A549 (cell line): ENCODE measurements at regions not wholly inside any gene's neighbourhood (a gene's known extent, or its start where the extent isn't known, plus 50 kb on each side); places are given as distances from the start of the nearest gene placed in this dataset.

Experiments
- ATAC-seq, 2 experiments: fragments of 200-7000 bp in 1 of 2; fragments of >200 bp in 1 of 2; cut with Nextera tagmentation in 1 of 2; cut with Tn5 transposase in 1 of 2; 3 replicates each; pipeline versions ENCODE4 v1.8.0 to v1.9.1; 2018 to 2020; ENCODE audit warnings: mild to moderate bottlenecking in 1 of 2, moderate library complexity in 1 of 2
- CTCF ChIA-PET: fragments of 300-600 bp; sonication (Branson Sonifier 250); formaldehyde crosslinking; extraction: SDS; loops from one replicate; lab custom pipeline; 2021; ENCODE audit warnings: antibody characterized with exemption, inconsistent platforms; lab: Yijun Ruan, JAX
- POLR2A ChIA-PET: fragments of 350-600 bp; formaldehyde crosslinking; extraction: SDS; loops from one replicate; lab custom pipeline; 2021; ENCODE audit warnings: antibody characterized with exemption, inconsistent platforms; lab: Yijun Ruan, JAX
- DNase-seq, 2 experiments: peaks; one replicate each; pipeline versions ENCODE4 v3.0.0 to v3.0.0-alpha.2; 2011 to 2016; ENCODE audit warnings: low read depth in 1 of 2, low spot score in 1 of 2
- FAIRE-seq: peaks from 2 replicates; lab custom pipeline; 2011; peaks lifted over from hg19 to GRCh38; lab: Jason Lieb, UNC
- H3K27ac ChIP-seq, 2 experiments: fragments of >200 bp; sonication (Bioruptor Twin); formaldehyde crosslinking; 3 replicates each; pipeline ENCODE4 v1.5.1; 2016 to 2017
- H3K4me1 ChIP-seq: fragments of >200 bp; sonication (Bioruptor Twin); formaldehyde crosslinking; 3 replicates; pipeline ENCODE4 v1.6.1; 2016
- H3K4me2 ChIP-seq: fragments of >200 bp; sonication (Bioruptor Twin); formaldehyde crosslinking; 3 replicates; pipeline ENCODE4 v1.6.1; 2016
- H3K4me3 ChIP-seq: fragments of >200 bp; sonication (Bioruptor Twin); formaldehyde crosslinking; 3 replicates; pipeline ENCODE4 v1.5.1; 2016
- H3K9me3 ChIP-seq: fragments of >200 bp; sonication (Bioruptor Twin); formaldehyde crosslinking; 3 replicates; pipeline ENCODE4 v1.6.1; 2016
- CBX2 ChIP-seq: fragments of 200-600 bp; sonication (generic); IDR thresholded peaks from 2 replicates; pipeline ENCODE4 v1.6.1; 2016; ENCODE audit warnings: low read depth, mild to moderate bottlenecking, borderline replicate concordance
- ELK1 ChIP-seq: fragments of 150-350 bp; IDR thresholded peaks from 2 replicates; pipeline ENCODE4 v1.6.1; 2014; ENCODE audit warnings: low read depth, mild to moderate bottlenecking, low read length
- EP300 ChIP-seq, 2 experiments: fragments of >200 bp; sonication (Bioruptor Twin); formaldehyde crosslinking; IDR thresholded peaks; 2 replicates in 1 of 2; 3 replicates in 1 of 2; pipeline ENCODE4 v1.6.1; 2016 to 2017
- FOSL2 ChIP-seq, 2 experiments: fragments of 450-650 bp in 1 of 2; fragments of >200 bp in 1 of 2; sonication (Bioruptor Twin) in 1 of 2; formaldehyde crosslinking; IDR thresholded peaks; 2 replicates each; pipeline versions ENCODE4 v1.5.0 to v1.6.1; 2016 to 2020; ENCODE audit warnings: mild to moderate bottlenecking in 1 of 2, moderate library complexity in 1 of 2
- HES2 ChIP-seq: fragments of >200 bp; sonication (Bioruptor Twin); formaldehyde crosslinking; IDR thresholded peaks from 2 replicates; pipeline ENCODE4 v1.6.1; 2016
- HEYL ChIP-seq: fragments of 250-450 bp; sonication (Bioruptor Pico); IDR thresholded peaks from 2 replicates; pipeline ENCODE4 v1.8.0; 2021; ENCODE audit warnings: mild to moderate bottlenecking, moderate library complexity
- HOXA7 ChIP-seq: fragments of 250-450 bp; sonication (Bioruptor Pico); IDR thresholded peaks from 2 replicates; pipeline ENCODE4 v1.5.0; 2020; ENCODE audit warnings: mild to moderate bottlenecking, moderate library complexity
- HOXB13 ChIP-seq: fragments of 250-450 bp; sonication (Bioruptor Pico); IDR thresholded peaks from 2 replicates; pipeline ENCODE4 v1.5.0; 2020; ENCODE audit warnings: low read depth, mild to moderate bottlenecking, moderate library complexity
- JUN ChIP-seq, 2 experiments: fragments of >200 bp; sonication (Bioruptor Twin); formaldehyde crosslinking; IDR thresholded peaks; 2 replicates in 1 of 2; 3 replicates in 1 of 2; pipeline ENCODE4 v1.6.1; 2016 to 2017
- KDM1A ChIP-seq: fragments of 200-600 bp; sonication (generic); IDR thresholded peaks from 2 replicates; pipeline ENCODE4 v1.6.1; 2016; ENCODE audit warnings: low read depth, mild to moderate bottlenecking
- MAFK ChIP-seq: fragments of 450-650 bp; IDR thresholded peaks from 2 replicates; pipeline ENCODE4 v1.6.1; 2014; ENCODE audit not compliant: partially characterized antibody
- MAX ChIP-seq: IDR thresholded peaks from 2 replicates; pipeline ENCODE4 v1.6.1; 2012
- MYC ChIP-seq: IDR thresholded peaks from 2 replicates; pipeline ENCODE4 v1.6.1; 2012; ENCODE audit warnings: mild to moderate bottlenecking, inconsistent platforms, low read length, improper control_type of control experiment, borderline replicate concordance
- NFE2L2 ChIP-seq: fragments of 150-350 bp; conservative IDR thresholded peaks from 2 replicates; pipeline ENCODE4 v1.6.1; 2014; ENCODE audit warnings: low read length
- POLR2A ChIP-seq: IDR thresholded peaks from 2 replicates; pipeline ENCODE4 v1.6.1; 2012; ENCODE audit warnings: mild to moderate bottlenecking, low read length
- POLR2AphosphoS2 ChIP-seq: conservative IDR thresholded peaks from 2 replicates; pipeline ENCODE4 v1.6.1; 2012; ENCODE audit warnings: low read length, improper control_type of control experiment, inconsistent platforms
- RNF2 ChIP-seq: fragments of 200-600 bp; sonication (generic); IDR thresholded peaks from 2 replicates; pipeline ENCODE4 v1.6.1; 2016; ENCODE audit warnings: low read depth, mild to moderate bottlenecking, antibody characterized with exemption, moderate library complexity, borderline replicate concordance
- ZC3H11A ChIP-seq: fragments of 450-650 bp; IDR thresholded peaks from 2 replicates; pipeline ENCODE4 v1.6.1; 2014; ENCODE audit warnings: antibody characterized with exemption, mild to moderate bottlenecking
- ZNF302 ChIP-seq: fragments of 250-450 bp; sonication (Bioruptor Pico); IDR thresholded peaks from 2 replicates; pipeline ENCODE4 v1.9.0; 2021; ENCODE audit warnings: inconsistent platforms, mild to moderate bottlenecking, moderate library complexity
- WGBS: methylation state at CpG from one replicate; pipeline ENCODE4 v1.1.6; 2017; ENCODE audit errors: missing lambda C conversion rate; 5-methylcytosine and 5-hydroxymethylcytosine counted together
- TF ChIP-seq, protein P1 (sequence below): fragments of >200 bp; sonication (Bioruptor Twin); formaldehyde crosslinking; IDR thresholded peaks from 3 replicates; pipeline ENCODE4 v1.5.1; 2016
- TF ChIP-seq, protein P2 (sequence below): fragments of 200-600 bp; sonication (generic); IDR thresholded peaks from 2 replicates; pipeline ENCODE4 v1.6.1; 2016; ENCODE audit warnings: antibody characterized with exemption, mild to moderate bottlenecking, moderate library complexity
- TF ChIP-seq, protein P3 (sequence below): IDR thresholded peaks from 2 replicates; pipeline ENCODE4 v1.6.1; 2012

GRCh38 chr4:74618659-74619058, 173.7 kb downstream of the AREG start (continued):
- TF ChIP-seq, protein P1, sequence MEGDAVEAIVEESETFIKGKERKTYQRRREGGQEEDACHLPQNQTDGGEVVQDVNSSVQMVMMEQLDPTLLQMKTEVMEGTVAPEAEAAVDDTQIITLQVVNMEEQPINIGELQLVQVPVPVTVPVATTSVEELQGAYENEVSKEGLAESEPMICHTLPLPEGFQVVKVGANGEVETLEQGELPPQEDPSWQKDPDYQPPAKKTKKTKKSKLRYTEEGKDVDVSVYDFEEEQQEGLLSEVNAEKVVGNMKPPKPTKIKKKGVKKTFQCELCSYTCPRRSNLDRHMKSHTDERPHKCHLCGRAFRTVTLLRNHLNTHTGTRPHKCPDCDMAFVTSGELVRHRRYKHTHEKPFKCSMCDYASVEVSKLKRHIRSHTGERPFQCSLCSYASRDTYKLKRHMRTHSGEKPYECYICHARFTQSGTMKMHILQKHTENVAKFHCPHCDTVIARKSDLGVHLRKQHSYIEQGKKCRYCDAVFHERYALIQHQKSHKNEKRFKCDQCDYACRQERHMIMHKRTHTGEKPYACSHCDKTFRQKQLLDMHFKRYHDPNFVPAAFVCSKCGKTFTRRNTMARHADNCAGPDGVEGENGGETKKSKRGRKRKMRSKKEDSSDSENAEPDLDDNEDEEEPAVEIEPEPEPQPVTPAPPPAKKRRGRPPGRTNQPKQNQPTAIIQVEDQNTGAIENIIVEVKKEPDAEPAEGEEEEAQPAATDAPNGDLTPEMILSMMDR = no peak
- TF ChIP-seq NFE2L2 = no peak; the same call in 1 of the 2 replicates
- TF ChIP-seq HEYL = no peak
- TF ChIP-seq, protein P2, sequence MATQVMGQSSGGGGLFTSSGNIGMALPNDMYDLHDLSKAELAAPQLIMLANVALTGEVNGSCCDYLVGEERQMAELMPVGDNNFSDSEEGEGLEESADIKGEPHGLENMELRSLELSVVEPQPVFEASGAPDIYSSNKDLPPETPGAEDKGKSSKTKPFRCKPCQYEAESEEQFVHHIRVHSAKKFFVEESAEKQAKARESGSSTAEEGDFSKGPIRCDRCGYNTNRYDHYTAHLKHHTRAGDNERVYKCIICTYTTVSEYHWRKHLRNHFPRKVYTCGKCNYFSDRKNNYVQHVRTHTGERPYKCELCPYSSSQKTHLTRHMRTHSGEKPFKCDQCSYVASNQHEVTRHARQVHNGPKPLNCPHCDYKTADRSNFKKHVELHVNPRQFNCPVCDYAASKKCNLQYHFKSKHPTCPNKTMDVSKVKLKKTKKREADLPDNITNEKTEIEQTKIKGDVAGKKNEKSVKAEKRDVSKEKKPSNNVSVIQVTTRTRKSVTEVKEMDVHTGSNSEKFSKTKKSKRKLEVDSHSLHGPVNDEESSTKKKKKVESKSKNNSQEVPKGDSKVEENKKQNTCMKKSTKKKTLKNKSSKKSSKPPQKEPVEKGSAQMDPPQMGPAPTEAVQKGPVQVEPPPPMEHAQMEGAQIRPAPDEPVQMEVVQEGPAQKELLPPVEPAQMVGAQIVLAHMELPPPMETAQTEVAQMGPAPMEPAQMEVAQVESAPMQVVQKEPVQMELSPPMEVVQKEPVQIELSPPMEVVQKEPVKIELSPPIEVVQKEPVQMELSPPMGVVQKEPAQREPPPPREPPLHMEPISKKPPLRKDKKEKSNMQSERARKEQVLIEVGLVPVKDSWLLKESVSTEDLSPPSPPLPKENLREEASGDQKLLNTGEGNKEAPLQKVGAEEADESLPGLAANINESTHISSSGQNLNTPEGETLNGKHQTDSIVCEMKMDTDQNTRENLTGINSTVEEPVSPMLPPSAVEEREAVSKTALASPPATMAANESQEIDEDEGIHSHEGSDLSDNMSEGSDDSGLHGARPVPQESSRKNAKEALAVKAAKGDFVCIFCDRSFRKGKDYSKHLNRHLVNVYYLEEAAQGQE = no peak
- TF ChIP-seq ZNF302 = no peak
- TF ChIP-seq ELK1 = no peak
- no peak for TF ChIP-seq ZC3H11A
- no peak for TF ChIP-seq MYC
- no peak for TF ChIP-seq POLR2AphosphoS2
- peak in 1 of 2 experiments; percentile 79; a peak in 4 of 5 replicates for TF ChIP-seq JUN (IDR thresholded peaks at IDR 0.05)
- TF ChIP-seq HOXA7 (CRISPR knock-in tag) = no peak
- TF ChIP-seq EP300 (IDR thresholded peaks at IDR 0.05) = peak; percentile 69 to 90; a peak in 3 of 5 replicates
- no peak for TF ChIP-seq CBX2
- no peak for TF ChIP-seq POLR2A
- TF ChIP-seq, protein P3, sequence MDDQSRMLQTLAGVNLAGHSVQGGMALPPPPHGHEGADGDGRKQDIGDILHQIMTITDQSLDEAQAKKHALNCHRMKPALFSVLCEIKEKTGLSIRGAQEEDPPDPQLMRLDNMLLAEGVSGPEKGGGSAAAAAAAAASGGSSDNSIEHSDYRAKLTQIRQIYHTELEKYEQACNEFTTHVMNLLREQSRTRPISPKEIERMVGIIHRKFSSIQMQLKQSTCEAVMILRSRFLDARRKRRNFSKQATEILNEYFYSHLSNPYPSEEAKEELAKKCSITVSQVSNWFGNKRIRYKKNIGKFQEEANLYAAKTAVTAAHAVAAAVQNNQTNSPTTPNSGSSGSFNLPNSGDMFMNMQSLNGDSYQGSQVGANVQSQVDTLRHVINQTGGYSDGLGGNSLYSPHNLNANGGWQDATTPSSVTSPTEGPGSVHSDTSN = no peak
- no peak for TF ChIP-seq HES2
- peak; percentile 76 for TF ChIP-seq MAX

- POLR2A ChIA-PET = interaction anchor here (0.9 kb wide), 1 partner anchor 12 kb away, joined by 3 read pairs; no protein-coding TSS in a partner anchor
- H3K4me2 ChIP-seq = peak overlapping the region; percentile 70
- CTCF ChIA-PET = interaction anchor here (0.9 to 1.6 kb wide), 6 partner anchors 51 to 299 kb away, joined by 3 to 7 read pairs (median 4); no protein-coding TSS in a partner anchor
- H3K4me1 ChIP-seq = peaks cover 75% of the 10 kb centered on the region
- ATAC-seq (peak; percentile 44 to 70; a peak in 3 of 6 replicates), DNase-seq (peak in 1 of 2 experiments; percentile 88), FAIRE-seq (no peak)
- H3K4me3 ChIP-seq = no peak overlapping the region
- H3K27ac ChIP-seq = peak overlapping the region; percentile 91 to 96
- WGBS = 5% methylated on average over 2 of the region's 2 CpGs
- H3K9me3 ChIP-seq = peaks cover 16% of the 10 kb centered on the region; the same call in 2 of the 3 replicates
- no peak for TF ChIP-seq RNF2
- no peak for TF ChIP-seq HES2
- no peak for TF ChIP-seq HOXB13 (CRISPR knock-in tag)
- peak; percentile 62 for TF ChIP-seq MAFK
- no peak for TF ChIP-seq KDM1A
- TF ChIP-seq, protein P1 = no peak
- TF ChIP-seq FOSL2 (IDR thresholded peaks at IDR 0.05) = no peak
- 0 out of 2 replicates have a peak, but pooled peaks have one; percentile 22 for TF ChIP-seq FOSL2 (CRISPR knock-in tag; IDR thresholded peaks at IDR 0.05)
Observed at GRCh38 chr4:74619931-74620702, 174.2 kb downstream of the BTC start.
